MCF 10A (cell line): ENCODE measurements at regions not wholly inside any gene's neighbourhood (a gene's known extent, or its start where the extent isn't known, plus 50 kb on each side); places are given as distances from the start of the nearest gene placed in this dataset.

Experiments used
- BruUV-seq: library from RNA; stranded (reverse); fragments of 400-500 nt; replicated peaks from 2 replicates; lab custom pipeline; 2021; lab: Mats Ljungman, UMichigan
- CTCF ChIA-PET: fragments of 300-600 bp; sonication (Branson Sonifier 250); formaldehyde crosslinking; extraction: SDS; loops from one replicate; lab custom pipeline; 2021; ENCODE audit warnings: antibody characterized with exemption, inconsistent platforms; lab: Yijun Ruan, JAX
- POLR2A ChIA-PET: fragments of 300-600, 350-650 bp; sonication (Branson Sonifier 250); formaldehyde crosslinking; extraction: SDS; loops from one replicate; lab custom pipeline; 2020; ENCODE audit warnings: antibody characterized with exemption, inconsistent platforms; lab: Yijun Ruan, JAX
- DNase-seq: peaks from one replicate; pipeline ENCODE4 v3.0.0-alpha.2; 2018; ENCODE audit not compliant: unreplicated experiment
- H3K27ac Mint-ChIP-seq: one replicate; pipeline ENCODE4 v1.8.0; 2022; ENCODE audit warnings: mild to moderate bottlenecking, low read depth, mixed read lengths; ENCODE audit not compliant: unreplicated experiment
- H3K27me3 Mint-ChIP-seq: one replicate; pipeline ENCODE4 v1.8.0; 2022; ENCODE audit warnings: mixed read lengths; ENCODE audit not compliant: insufficient read depth, unreplicated experiment
- H3K36me3 Mint-ChIP-seq: one replicate; pipeline ENCODE4 v1.8.0; 2022; ENCODE audit warnings: mild to moderate bottlenecking, moderate library complexity, mixed read lengths; ENCODE audit not compliant: insufficient read depth, unreplicated experiment
- H3K4me1 Mint-ChIP-seq: one replicate; pipeline ENCODE4 v1.8.0; 2022; ENCODE audit warnings: mixed read lengths; ENCODE audit not compliant: insufficient read depth, unreplicated experiment
- H3K4me3 Mint-ChIP-seq: one replicate; pipeline ENCODE4 v1.8.0; 2022; ENCODE audit warnings: mild to moderate bottlenecking, moderate library complexity, mixed read lengths; ENCODE audit not compliant: unreplicated experiment
- H3K9me3 Mint-ChIP-seq: one replicate; pipeline ENCODE4 v1.8.0; 2022; ENCODE audit warnings: mixed read lengths; ENCODE audit not compliant: unreplicated experiment
- CTCF ChIP-seq: fragments of 200-600 bp; IDR thresholded peaks from one replicate; pipeline ENCODE4 v1.8.0; 2022; ENCODE audit warnings: antibody characterized with exemption, mild to moderate bottlenecking; ENCODE audit not compliant: unreplicated experiment
- intact Hi-C: fragments of 100-400 bp; cut with micrococcal nuclease; formaldehyde crosslinking; loops from 2 replicates; pipeline ENCODE4 v1.14.1; 2022

GRCh38 chr17:55859301-55859795, 108.5 kb downstream of the PCTP start:
- CTCF ChIA-PET = no interaction called here
- DNase-seq = no peak

GRCh38 chr17:55865072-55865762, 114.4 kb downstream of the PCTP start:
- no TSS peak for BruUV-seq
- ChIA-PET CTCF (interaction anchor here (0.7 kb wide), 1 partner anchor 306 kb away, joined by 3 read pairs; no protein-coding TSS in a partner anchor), POLR2A (interaction anchor here (0.6 kb wide), 1 partner anchor 13 kb away, joined by 3 read pairs; no protein-coding TSS in a partner anchor)
- Mint-ChIP-seq H3K36me3 (no peaks in the 10 kb centered on the region), H3K27me3 (no peaks in the 10 kb centered on the region), H3K27ac (no peak overlapping the region), H3K4me3 (no peak overlapping the region), H3K4me1 (no peaks in the 10 kb centered on the region), H3K9me3 (peaks cover 7% of the 10 kb centered on the region)
- DNase-seq = no peak
- TF ChIP-seq CTCF = no peak
- intact Hi-C loops = no loop called here

More at GRCh38 chr17:55859301-55859795, 108.5 kb downstream of the PCTP start:
- Mint-ChIP-seq H3K4me3 (no peak overlapping the region), H3K27ac (no peak overlapping the region), H3K4me1 (no peaks in the 10 kb centered on the region), H3K27me3 (no peaks in the 10 kb centered on the region), H3K36me3 (no peaks in the 10 kb centered on the region), H3K9me3 (no peaks in the 10 kb centered on the region)
- no TSS peak for BruUV-seq
- no peak for TF ChIP-seq CTCF
- POLR2A ChIA-PET = no interaction called here
- intact Hi-C loops = no loop called here

GRCh38 chr17:55870044-55870443, 119.2 kb downstream of the PCTP start:
- Mint-ChIP-seq H3K36me3 (no peaks in the 10 kb centered on the region), H3K27me3 (no peaks in the 10 kb centered on the region), H3K4me1 (no peaks in the 10 kb centered on the region), H3K27ac (no peak overlapping the region), H3K4me3 (no peak overlapping the region), H3K9me3 (peaks cover 7% of the 10 kb centered on the region)
- TF ChIP-seq CTCF = no peak
- DNase-seq = no peak
- ChIA-PET CTCF (no interaction called here), POLR2A (no interaction called here)
- BruUV-seq = no TSS peak
- intact Hi-C loops = no loop called here

- no TSS peak for BruUV-seq
- DNase-seq = no peak
- ChIA-PET CTCF (interaction anchor here (0.7 kb wide), 1 partner anchor 936 kb away, joined by 4 read pairs; no protein-coding TSS in a partner anchor), POLR2A (no interaction called here)
- Mint-ChIP-seq H3K36me3 (no peaks in the 10 kb centered on the region), H3K4me3 (no peak overlapping the region), H3K27ac (no peak overlapping the region), H3K4me1 (no peaks in the 10 kb centered on the region), H3K27me3 (peaks cover 16% of the 10 kb centered on the region), H3K9me3 (no peaks in the 10 kb centered on the region)
- intact Hi-C loops = no loop called here
- no peak for TF ChIP-seq CTCF
These were observed 121.5 kb downstream of the PCTP start for GRCh38 chr17:55872374-55872773.
